NCI-H1417 (cell line): ENCODE measurements at regions not wholly inside any gene's neighbourhood (a gene's known extent, or its start where the extent isn't known, plus 50 kb on each side); places are given as distances from the start of the nearest gene placed in this dataset.
A peak's percentile ranks its signal among the peaks of the same experiment; 100 is the strongest.

Experiments
- DNase-seq, 3 experiments: peaks; one replicate each; lab custom pipeline; 2025; lab: John Stamatoyannopoulos, UW

GRCh38 chr7:106196460-106197021, 84.4 kb upstream of the SYPL1 start:
- no peak for DNase-seq

GRCh38 chr7:106193661-106194060, 81.5 kb upstream of the SYPL1 start:
- DNase-seq, result no peak

GRCh38 chr7:106190589-106191330, 78.6 kb upstream of the SYPL1 start:
- DNase-seq, result peak in 2 of 3 experiments; percentile 69 to 93

- no peak for DNase-seq
Observed at GRCh38 chr7:106187613-106188350, 75.7 kb upstream of the SYPL1 start.

GRCh38 chr7:106185719-106186118, 73.6 kb upstream of the SYPL1 start:
- no peak for DNase-seq

GRCh38 chr7:106183952-106184351, 71.8 kb upstream of the SYPL1 start:
- no peak for DNase-seq

- no peak for DNase-seq
Observed at GRCh38 chr7:106182904-106183303, 70.8 kb upstream of the SYPL1 start.

- DNase-seq, result no peak
Observed at GRCh38 chr7:106181658-106182265, 69.7 kb upstream of the SYPL1 start.

- DNase-seq, result peak in 2 of 3 experiments; percentile 75 to 88
Observed at GRCh38 chr7:106180721-106181120, 68.6 kb upstream of the SYPL1 start.

- DNase-seq, result no peak
Observed at GRCh38 chr7:106179256-106179655, 67.1 kb upstream of the SYPL1 start.

GRCh38 chr7:106178593-106179134, 66.6 kb upstream of the SYPL1 start:
- DNase-seq, result peak in 2 of 3 experiments; percentile 56 to 71

GRCh38 chr7:106177738-106178592, 65.9 kb upstream of the SYPL1 start:
- DNase-seq, result peak in 2 of 3 experiments; percentile 10 to 23

GRCh38 chr7:106177300-106177690, 65.2 kb upstream of the SYPL1 start:
- DNase-seq, result no peak

GRCh38 chr7:106176414-106177299, 64.5 kb upstream of the SYPL1 start:
- DNase-seq, result peak; percentile 78 to 89 (median 80)

- DNase-seq, result peak in 2 of 3 experiments; percentile 68 to 95
Observed at GRCh38 chr7:106175507-106175906, 63.4 kb upstream of the SYPL1 start.

GRCh38 chr7:106170651-106171050, 58.5 kb upstream of the SYPL1 start:
- DNase-seq, result no peak

- no peak for DNase-seq
Observed at GRCh38 chr7:106169821-106170610, 57.9 kb upstream of the SYPL1 start.

GRCh38 chr7:106167439-106168136, 55.5 kb upstream of the SYPL1 start:
- DNase-seq, result no peak
